NCI-H1048 (cell line): ENCODE measurements at regions not wholly inside any gene's neighbourhood (a gene's known extent, or its start where the extent isn't known, plus 50 kb on each side); places are given as distances from the start of the nearest gene placed in this dataset.
A peak's percentile ranks its signal among the peaks of the same experiment; 100 is the strongest.

Source experiments
- DNase-seq: peaks from one replicate; lab custom pipeline; 2025; lab: John Stamatoyannopoulos, UW

GRCh38 chrX:43508694-43509093 lies 147.4 kb upstream of the MAOA start:
- DNase-seq: no peak

GRCh38 chrX:43510209-43510608 lies 145.9 kb upstream of the MAOA start:
- no peak for DNase-seq

GRCh38 chrX:43513085-43513484 lies 143.0 kb upstream of the MAOA start:
- DNase-seq: no peak

- DNase-seq: no peak
These were observed 141.3 kb upstream of the MAOA start for GRCh38 chrX:43514820-43515219.

GRCh38 chrX:43522582-43522981 lies 133.5 kb upstream of the MAOA start:
- DNase-seq: no peak

- DNase-seq: no peak
These were observed 130.0 kb upstream of the MAOA start for GRCh38 chrX:43525901-43526610.

GRCh38 chrX:43526878-43527277 lies 129.2 kb upstream of the MAOA start:
- DNase-seq: no peak

- no peak for DNase-seq
These were observed 128.3 kb upstream of the MAOA start for GRCh38 chrX:43527801-43528200.

GRCh38 chrX:43530837-43531236 lies 125.3 kb upstream of the MAOA start:
- DNase-seq: no peak

GRCh38 chrX:43540318-43540717 lies 115.8 kb upstream of the MAOA start:
- no peak for DNase-seq

- no peak for DNase-seq
These were observed 104.5 kb upstream of the MAOA start for GRCh38 chrX:43551590-43551989.

- no peak for DNase-seq
These were observed 103.9 kb upstream of the MAOA start for GRCh38 chrX:43552156-43552555.

- no peak for DNase-seq
These were observed 103.4 kb upstream of the MAOA start for GRCh38 chrX:43552703-43553102.

- no peak for DNase-seq
These were observed 102.8 kb upstream of the MAOA start for GRCh38 chrX:43553257-43553656.

- no peak for DNase-seq
These were observed 99.9 kb upstream of the MAOA start for GRCh38 chrX:43556207-43556606.

GRCh38 chrX:43557792-43558191 lies 98.3 kb upstream of the MAOA start:
- DNase-seq: peak; percentile 4

GRCh38 chrX:43559644-43560043 lies 96.5 kb upstream of the MAOA start:
- DNase-seq: no peak

GRCh38 chrX:43560247-43560946 lies 95.7 kb upstream of the MAOA start:
- no peak for DNase-seq

GRCh38 chrX:43562372-43562771 lies 93.7 kb upstream of the MAOA start:
- DNase-seq: no peak

- DNase-seq: no peak
These were observed 91.1 kb upstream of the MAOA start for GRCh38 chrX:43564953-43565352.

- no peak for DNase-seq
These were observed 89.9 kb upstream of the MAOA start for GRCh38 chrX:43566170-43566569.

- no peak for DNase-seq
These were observed 82.6 kb upstream of the MAOA start for GRCh38 chrX:43573441-43574015.

GRCh38 chrX:43580621-43581020 lies 75.5 kb upstream of the MAOA start:
- DNase-seq: no peak
